ENCODE measurements at regions not wholly inside any gene's neighbourhood (a gene's known extent, or its start where the extent isn't known, plus 50 kb on each side); places are given as distances from the start of the nearest gene placed in this dataset.

GRCh38 chr6:76441875-76442274 is 369.4 kb upstream of the IMPG1 start:
- Histone ChIP-seq H2AFZ (ENCODE audit: low read length) (no peak overlapping the region), H3K4me2 (ENCODE audit: low read depth, low read length, poor library complexity, severe bottlenecking) (no peak overlapping the region), H3K9ac (ENCODE audit: low read depth, low read length, poor library complexity, severe bottlenecking) (no peak overlapping the region), H3K9me3 (ENCODE audit: insufficient read depth, low read depth, low read length) (no peaks in the 10 kb centered on the region), H4K20me1 (ENCODE audit: insufficient read depth, low read length, poor library complexity, severe bottlenecking) (no peaks in the 10 kb centered on the region), H3F3A (ENCODE audit: low read depth) (no peaks in the 10 kb centered on the region), H3K36me3 (ENCODE audit: insufficient read depth, low read length) (no peaks in the 10 kb centered on the region), H3K4me1 (ENCODE audit: insufficient read depth, low read length, poor library complexity, severe bottlenecking) (no peaks in the 10 kb centered on the region), H3K79me2 (ENCODE audit: insufficient read depth, low read length) (no peaks in the 10 kb centered on the region), H3K9me2 (replicated peaks; ENCODE audit: low read depth, low read length) (no peaks in the 10 kb centered on the region), H3K27me3 (ENCODE audit: insufficient read depth, low read length, poor library complexity, severe bottlenecking) (no peaks in the 10 kb centered on the region), H3K4me3 (ENCODE audit: low read length, poor library complexity, severe bottlenecking) (no peak overlapping the region)
- TF ChIP-seq CTCF (conservative IDR thresholded peaks at IDR 0.05; ENCODE audit: low read length) = no peak
- no peak for TF ChIP-seq EZH2phosphoT487 (IDR thresholded peaks at IDR 0.05; ENCODE audit: borderline replicate concordance)

- Histone ChIP-seq H2AFZ (ENCODE audit: low read length) (no peak overlapping the region), H3K79me2 (ENCODE audit: insufficient read depth, low read length) (no peaks in the 10 kb centered on the region), H3K4me1 (ENCODE audit: insufficient read depth, low read length, poor library complexity, severe bottlenecking) (no peaks in the 10 kb centered on the region), H3K36me3 (ENCODE audit: insufficient read depth, low read length) (no peaks in the 10 kb centered on the region), H3K9ac (ENCODE audit: low read depth, low read length, poor library complexity, severe bottlenecking) (no peak overlapping the region), H3K4me2 (ENCODE audit: low read depth, low read length, poor library complexity, severe bottlenecking) (no peak overlapping the region), H3F3A (ENCODE audit: low read depth) (no peaks in the 10 kb centered on the region), H3K27me3 (ENCODE audit: insufficient read depth, low read length, poor library complexity, severe bottlenecking) (no peaks in the 10 kb centered on the region), H3K9me2 (replicated peaks; ENCODE audit: low read depth, low read length) (no peaks in the 10 kb centered on the region), H3K9me3 (ENCODE audit: insufficient read depth, low read depth, low read length) (no peaks in the 10 kb centered on the region), H4K20me1 (ENCODE audit: insufficient read depth, low read length, poor library complexity, severe bottlenecking) (no peaks in the 10 kb centered on the region), H3K4me3 (ENCODE audit: low read length, poor library complexity, severe bottlenecking) (no peak overlapping the region)
- no peak for TF ChIP-seq EZH2phosphoT487 (IDR thresholded peaks at IDR 0.05; ENCODE audit: borderline replicate concordance)
These were observed 367.3 kb upstream of the IMPG1 start for GRCh38 chr6:76439811-76440210.

- no peaks in the 10 kb centered on the region for H3K27me3 ChIP-seq (ENCODE audit: insufficient read depth, low read length, poor library complexity, severe bottlenecking)
These were observed 366.3 kb upstream of the IMPG1 start for GRCh38 chr6:76438768-76439167.

More at GRCh38 chr6:76438768-76439167, 366.3 kb upstream of the IMPG1 start:
- no peaks in the 10 kb centered on the region for H3K4me1 ChIP-seq (ENCODE audit: insufficient read depth, low read length, poor library complexity, severe bottlenecking)
- H2AFZ ChIP-seq (ENCODE audit: low read length) = no peak overlapping the region
- H3K9me2 ChIP-seq (replicated peaks; ENCODE audit: low read depth, low read length) = no peaks in the 10 kb centered on the region
- H3K4me2 ChIP-seq (ENCODE audit: low read depth, low read length, poor library complexity, severe bottlenecking) = no peak overlapping the region
- no peaks in the 10 kb centered on the region for H4K20me1 ChIP-seq (ENCODE audit: insufficient read depth, low read length, poor library complexity, severe bottlenecking)
- no peaks in the 10 kb centered on the region for H3K9me3 ChIP-seq (ENCODE audit: insufficient read depth, low read depth, low read length)
- H3K36me3 ChIP-seq (ENCODE audit: insufficient read depth, low read length) = no peaks in the 10 kb centered on the region
- H3K9ac ChIP-seq (ENCODE audit: low read depth, low read length, poor library complexity, severe bottlenecking) = no peak overlapping the region
- no peaks in the 10 kb centered on the region for H3K79me2 ChIP-seq (ENCODE audit: insufficient read depth, low read length)
- no peak overlapping the region for H3K4me3 ChIP-seq (ENCODE audit: low read length, poor library complexity, severe bottlenecking)
- no peaks in the 10 kb centered on the region for H3F3A ChIP-seq (ENCODE audit: low read depth)
- TF ChIP-seq CTCF (conservative IDR thresholded peaks at IDR 0.05; ENCODE audit: low read length) (no peak), EZH2phosphoT487 (IDR thresholded peaks at IDR 0.05; ENCODE audit: borderline replicate concordance) (no peak)
